ENCODE measurements at regions not wholly inside any gene's neighbourhood (a gene's known extent, or its start where the extent isn't known, plus 50 kb on each side); places are given as distances from the start of the nearest gene placed in this dataset.

DNA sequence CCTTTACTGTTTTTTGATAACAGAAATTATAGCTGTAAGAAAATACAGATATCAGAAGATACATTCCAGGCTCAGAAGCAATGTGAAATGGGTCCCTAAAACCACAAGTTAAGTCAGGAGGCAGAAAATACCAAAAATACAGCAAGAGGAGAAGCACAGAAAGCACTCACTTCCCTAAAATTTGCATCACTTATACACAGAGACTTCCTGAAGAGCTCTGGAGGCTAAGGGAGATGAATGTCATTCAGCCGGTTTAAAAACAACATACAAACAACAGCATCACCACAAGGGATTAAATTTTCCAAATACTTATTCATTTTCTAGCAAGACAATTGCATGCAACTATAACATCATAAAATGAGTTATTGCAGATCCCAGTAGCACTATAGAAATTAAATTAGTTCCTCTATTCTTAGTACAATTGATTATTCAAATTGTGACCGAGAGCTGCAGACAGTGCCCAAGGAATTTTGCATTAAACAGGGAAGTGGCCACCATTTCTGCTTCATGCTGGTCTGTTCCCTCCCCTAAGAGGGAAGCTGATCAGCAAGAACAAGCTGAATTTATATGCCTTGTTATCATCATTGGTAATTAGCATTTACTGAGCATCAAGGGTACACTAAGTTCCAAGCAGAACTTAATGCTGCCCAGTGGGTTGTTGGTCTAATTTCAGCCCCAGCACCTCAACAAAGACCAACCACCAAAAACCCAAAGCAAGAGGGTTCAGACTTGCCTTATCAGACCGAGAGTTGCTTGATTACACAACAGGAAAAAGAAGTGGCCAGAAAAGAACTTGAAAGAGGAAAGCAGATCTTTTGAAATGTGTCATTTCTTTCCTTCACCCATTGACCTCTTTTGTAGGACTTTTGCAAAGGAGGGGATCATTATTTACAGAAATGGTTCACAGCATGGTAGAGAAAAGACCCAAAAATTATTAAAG is 140.7 kb downstream of the KCTD12 start:
- peak; percentile 32 for DNase-seq

DNA sequence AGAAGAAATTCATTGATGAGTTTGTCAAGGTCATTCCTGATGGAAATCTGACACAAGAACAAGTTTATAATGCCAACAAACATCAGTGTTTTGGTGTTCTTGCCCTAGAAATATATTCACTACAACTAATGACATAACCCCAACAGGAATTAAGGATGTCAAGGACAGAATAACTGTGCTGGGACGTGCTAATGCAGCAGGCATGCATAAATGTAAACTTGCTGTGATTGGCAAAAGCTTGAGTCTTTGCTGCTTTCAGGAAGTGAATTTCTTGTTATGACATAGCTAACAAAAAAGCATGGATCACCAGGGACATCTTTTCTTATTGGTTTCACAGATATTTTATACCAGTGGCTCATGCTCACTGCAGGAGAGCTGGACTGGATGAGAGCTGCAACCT is 144.6 kb downstream of the KCTD12 start:
- DNase-seq, result no peak

DNA sequence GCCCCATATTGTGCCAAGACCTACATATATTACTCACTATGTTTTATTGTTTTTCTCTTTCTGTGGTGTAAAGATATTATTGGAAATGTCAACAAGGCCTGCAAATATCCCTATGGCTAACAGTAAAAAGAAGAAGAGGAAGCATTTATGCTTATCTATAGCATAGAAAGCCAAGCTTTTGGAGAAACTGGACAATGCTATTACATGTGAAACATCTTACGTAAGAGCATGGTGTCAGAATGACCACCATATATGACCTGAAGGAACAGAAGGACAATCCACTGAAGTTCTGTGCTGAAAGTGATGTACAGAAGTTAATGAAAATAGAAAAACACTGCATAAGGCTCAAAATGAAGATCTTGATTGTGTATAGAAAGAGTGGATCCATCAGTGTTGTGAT is 145.2 kb downstream of the KCTD12 start:
- DNase-seq, result no peak

DNA sequence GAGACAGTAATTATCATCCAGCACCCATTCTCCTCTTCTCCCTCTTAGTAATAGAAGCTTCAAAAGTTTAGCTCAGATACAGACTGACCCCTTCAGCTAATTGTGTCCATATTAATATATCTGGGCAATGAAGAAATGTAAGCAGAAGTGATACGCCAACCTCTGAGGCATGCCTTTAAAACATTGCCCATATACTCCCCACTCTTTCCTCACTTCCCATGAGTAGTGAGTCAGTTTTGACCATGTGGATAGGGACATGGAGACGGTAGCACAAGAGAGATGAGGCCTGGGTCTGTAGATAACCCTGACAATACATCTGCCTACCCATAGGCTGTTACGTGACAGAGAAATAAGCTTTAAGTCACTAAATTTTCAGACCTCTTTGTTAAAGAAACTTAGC is 147.6 kb downstream of the KCTD12 start:
- no peak for DNase-seq

DNA sequence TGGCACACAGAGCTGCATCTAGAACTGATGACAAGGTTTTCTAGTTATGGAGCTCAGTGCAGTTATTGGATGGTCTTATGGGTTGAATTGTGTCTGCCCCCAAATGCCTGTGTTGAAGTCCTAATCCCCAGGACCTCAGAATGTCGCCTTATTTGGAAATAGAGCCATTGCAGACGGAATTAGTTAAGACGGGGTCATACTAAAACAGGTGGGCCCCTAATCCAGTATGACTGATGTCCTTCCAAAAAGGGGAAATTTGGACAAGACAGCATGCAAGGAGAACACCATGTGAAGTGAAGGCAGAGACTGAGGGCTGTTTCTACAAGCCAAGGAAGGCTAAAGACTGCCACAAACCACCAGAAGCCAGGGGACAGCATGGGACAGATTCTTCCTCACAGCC is 148.7 kb downstream of the KCTD12 start:
- no peak for DNase-seq

DNA sequence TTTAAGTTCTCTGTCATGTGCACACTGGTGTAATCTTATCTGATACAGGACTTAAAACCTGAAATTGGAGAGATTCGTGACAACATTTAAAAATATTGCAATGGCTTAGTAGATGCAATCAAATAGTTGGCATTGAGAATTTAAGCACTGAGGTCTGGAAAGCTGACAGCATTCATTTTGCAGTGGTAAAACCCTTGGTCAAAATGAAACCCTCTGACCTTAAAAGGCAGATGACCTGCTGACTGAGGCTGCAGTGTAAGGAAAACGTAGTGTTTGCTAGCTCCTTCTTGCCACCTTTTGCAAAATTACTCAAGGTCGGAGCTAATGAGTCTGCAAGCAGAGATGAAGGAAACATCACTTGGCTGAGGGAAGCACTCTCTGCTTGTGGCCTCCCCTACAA is 150.6 kb downstream of the KCTD12 start:
- DNase-seq, result no peak

DNA sequence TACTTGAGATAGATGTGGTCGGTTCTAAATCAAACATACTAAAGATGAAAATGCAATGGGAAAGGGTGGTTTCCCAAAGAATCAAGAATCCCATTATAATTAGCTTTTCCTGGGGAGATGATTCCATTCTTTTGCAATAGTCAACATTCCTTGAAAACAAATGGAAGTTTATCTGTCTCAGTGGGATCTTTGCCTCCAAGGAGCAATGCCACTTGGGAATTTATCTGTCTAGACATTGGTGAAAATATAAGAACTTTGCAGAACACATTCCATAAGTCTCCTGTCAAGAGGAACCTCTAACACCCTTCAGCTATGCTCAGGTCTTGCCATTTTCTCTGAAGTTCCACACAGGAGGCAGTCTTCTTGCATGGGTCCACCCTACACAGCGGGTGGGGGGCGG is 152.5 kb downstream of the KCTD12 start:
- no peak for DNase-seq

DNA sequence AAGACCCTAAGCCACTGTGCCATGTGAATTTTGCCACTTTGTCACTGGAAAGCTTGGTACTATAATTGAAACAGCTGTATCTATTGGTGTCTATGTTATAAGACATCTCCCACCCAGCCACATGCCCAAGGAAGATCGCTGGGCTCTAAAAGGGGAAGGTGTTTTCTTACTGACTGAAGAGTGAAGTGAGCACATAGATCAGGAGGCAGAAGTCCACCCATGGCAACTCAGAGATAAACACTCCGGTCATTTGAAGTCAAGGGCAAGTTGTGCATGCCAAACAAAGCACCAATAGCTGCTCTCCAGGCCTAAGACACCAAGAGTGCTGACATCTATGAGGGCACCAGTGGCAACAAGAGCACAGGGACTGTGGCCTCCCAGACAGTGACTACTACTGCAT is 153.8 kb downstream of the KCTD12 start:
- no peak for DNase-seq

DNA sequence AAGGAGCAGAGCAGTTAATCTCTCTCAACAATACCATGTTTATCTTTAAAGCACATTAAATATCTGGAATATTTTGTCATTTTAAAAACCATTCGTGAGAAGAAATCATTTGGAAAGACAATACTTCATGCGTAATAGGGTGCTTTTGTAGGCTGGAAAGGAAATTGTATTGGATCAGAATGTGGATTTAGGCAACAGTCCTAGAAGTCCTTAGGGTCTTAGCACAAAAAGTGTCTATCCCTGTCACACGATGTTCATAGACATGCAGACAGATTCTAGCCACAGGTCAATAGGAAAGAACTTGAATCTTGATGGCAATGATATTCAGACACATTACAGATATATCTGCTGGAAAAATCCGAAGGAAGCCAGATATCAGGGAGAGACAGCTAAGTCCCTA is 156.0 kb downstream of the KCTD12 start:
- DNase-seq, result no peak

DNA sequence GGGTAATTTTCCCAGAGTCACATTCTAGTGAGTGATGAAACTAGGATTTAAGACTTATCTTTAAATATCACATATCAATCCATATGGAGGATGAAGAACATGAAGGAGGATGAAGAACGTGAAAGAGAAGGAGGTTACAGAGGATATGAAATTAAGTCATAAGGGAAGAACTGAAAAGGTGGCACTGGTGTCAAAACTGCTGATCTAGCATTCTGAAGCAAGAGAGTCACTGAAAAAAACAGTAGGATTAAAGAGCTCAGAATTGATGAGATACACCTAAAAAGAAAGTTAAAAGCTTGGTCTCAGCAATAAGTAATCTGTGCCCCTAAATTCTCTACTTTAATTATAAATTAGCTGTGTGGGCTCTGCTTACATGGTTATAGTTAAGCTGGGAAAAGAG is 156.5 kb downstream of the KCTD12 start:
- no peak for DNase-seq

DNA sequence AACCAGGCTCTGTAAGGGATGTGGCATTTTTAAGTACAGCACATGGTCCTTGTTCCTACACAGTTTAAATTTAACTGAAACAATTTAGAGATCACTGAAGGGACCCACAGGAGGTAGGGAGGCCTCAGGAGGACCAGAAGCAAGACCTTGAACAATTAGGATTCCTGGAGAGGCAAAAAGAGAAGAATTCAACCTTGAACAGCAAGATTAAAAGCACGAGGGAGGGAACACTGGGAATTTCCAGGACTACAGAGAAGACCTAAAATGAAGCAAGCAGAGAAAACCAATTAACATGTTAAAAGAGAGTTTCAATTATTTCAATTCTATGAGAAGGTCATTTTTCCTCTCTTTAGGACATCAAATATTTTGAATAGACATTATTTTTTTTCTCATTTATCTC is 160.3 kb downstream of the KCTD12 start:
- no peak for DNase-seq

DNA sequence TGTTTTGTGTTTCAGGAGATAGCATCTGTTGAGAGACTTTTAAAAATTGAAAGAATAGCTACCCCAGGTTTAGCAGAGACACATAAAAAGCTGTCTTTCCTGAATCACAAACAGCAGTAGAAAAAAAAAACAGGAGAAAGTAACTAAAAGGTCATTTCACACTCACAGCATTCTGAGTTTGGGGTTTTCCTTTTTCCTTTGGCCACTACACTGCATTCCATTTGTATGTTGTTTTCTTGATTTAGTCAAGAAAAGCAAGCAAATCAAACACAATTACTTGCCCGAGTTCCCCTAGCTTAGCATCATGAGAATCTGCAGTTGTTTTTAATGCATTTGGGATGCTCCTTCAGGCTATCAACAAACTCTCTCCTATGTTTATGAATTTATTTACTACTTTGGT is 161.0 kb downstream of the KCTD12 start:
- no peak for DNase-seq

DNA sequence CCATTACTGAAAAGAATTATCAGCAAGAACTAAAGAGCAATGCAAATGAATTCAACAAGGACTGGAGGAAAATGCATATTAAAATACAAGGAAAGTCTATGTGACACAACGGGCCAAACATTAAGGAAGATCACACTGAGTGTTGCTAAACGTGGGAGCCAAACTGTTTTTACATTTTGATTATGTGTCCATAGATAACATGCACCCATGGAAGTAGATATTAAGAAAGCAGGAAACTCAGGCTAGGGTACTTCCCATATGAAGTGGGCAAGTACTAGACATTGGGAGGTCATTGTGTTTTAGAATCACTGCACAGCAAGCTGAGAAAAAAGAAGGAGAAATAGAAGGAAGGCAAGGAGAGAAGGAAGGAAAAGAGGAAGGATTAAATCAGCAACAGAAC is 161.8 kb downstream of the KCTD12 start:
- no peak for DNase-seq

DNA sequence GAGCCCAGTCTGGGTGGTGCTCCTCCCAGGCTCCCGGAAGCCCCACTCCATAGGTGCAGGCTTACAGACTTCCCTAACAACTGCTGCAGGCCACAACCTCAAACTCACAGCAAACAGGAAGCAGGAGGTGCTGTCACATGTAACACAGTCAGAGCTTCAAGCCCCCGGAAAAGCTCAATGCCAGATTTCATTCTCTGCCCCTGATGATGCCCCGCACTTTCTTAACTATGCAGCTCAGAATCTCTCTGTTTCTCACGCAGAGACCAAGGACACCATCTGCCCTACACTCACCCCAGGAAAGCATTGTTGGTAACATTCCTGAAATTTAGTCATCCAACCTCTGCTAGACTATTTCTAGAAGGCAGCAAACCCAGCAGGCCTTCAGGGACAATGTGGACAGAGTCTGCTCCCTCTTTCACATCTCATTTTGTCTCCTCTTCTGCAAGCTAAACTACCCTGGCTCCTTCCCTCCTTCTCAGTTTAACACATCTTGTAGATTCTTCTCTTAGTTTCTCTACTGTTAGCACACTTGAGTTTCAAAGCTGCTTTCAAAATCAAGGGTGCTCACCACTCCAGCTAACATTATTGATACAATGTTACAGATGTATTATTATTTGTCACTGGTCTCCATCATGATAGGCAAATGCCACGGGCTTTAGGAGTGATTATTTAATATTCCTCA is 162.5 kb downstream of the KCTD12 start:
- no peak for DNase-seq

DNA sequence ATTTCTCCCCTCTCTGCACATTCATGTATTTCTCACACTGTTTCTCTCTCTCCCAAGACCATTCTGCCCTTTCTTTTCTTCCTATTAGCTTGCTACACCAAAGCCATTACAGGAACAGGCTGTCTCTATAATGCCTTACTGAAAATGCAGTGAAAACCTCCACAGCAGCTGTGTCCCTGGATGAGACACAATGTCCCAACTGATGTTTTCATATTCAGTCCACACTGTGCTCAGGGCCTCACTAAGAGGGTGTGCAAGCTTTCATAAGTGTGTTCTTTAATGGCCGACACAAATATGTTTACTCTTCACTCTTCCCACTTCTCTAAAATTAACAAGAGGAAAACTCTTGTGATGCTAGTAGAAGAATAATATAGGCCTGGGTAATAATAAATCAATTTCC is 163.4 kb downstream of the KCTD12 start:
- no peak for DNase-seq

DNA sequence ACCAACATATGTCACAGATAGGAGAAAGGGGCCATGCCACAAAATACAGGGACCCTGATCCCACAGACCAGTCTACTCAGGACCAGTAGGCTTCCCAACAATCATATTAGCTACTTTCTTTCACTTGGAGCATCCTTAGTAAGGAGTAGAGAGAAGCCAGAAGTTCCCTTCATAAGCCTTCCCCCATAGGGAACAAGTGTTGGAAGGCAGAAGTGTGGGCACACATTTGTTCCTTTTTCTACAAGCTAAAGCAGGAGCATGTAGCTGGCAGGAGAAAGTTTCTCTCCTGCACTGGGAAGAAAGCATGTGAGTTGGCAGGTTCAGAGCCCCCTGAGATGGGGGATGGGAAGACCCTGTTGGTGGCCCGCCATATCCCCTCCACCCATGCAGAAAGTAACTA is 165.4 kb downstream of the KCTD12 start:
- no peak for DNase-seq

DNA sequence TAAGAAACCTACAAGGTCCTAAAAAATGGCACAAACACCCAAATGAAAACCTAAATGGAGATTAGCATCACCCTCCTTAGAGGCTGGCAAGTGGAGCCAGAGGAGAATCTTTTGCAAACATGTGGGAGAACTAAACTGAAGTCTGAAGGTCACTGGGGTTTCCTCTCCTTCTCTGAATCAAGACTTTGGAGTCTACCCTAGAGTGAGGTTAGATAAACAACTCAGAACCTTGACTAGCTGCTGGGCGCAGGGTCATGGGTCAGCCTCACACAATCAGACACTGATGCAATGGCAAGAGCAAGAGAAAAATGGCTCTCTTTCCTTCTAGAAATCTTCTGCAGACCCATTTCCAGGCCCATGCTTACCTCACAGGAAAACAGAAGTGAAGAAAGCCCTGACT is 165.8 kb downstream of the KCTD12 start:
- no peak for DNase-seq

DNA sequence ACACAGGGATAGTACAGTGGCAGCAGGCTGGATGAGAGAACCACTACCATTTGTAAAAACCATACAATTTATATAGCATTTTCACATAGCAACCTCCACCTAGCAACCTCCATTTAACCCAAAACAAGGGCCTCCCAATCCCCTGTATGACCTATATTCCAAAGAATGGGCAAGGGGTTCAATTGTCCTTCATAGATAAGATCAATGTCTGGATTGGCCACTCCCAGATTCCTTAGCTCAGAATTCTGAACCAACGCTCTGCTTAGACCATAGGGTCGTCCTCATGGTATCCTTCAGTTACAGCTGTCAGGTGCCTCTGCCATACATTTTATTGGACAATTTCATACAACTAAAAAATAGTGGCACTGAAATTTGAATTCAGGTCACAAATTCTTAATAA is 166.2 kb downstream of the KCTD12 start:
- no peak for DNase-seq

DNA sequence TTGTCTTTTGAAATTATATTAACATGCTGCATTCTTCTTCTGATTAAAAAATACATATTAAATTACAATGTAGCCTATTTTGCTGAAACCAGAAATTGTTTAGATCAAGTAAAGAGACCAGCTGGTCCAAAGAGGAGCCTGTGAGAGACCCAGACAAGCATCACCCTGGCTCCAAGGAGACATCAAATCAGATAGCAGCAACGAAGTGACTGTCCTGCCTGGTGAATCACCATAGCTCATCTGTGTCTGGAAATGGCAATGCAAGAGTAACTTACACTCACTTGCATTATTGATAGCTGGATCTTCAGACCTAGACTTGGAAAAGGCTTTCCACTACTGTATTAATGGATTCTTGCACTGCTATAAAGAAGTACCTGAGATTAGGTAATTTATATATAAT is 169.1 kb downstream of the KCTD12 start:
- no peak for DNase-seq

DNA sequence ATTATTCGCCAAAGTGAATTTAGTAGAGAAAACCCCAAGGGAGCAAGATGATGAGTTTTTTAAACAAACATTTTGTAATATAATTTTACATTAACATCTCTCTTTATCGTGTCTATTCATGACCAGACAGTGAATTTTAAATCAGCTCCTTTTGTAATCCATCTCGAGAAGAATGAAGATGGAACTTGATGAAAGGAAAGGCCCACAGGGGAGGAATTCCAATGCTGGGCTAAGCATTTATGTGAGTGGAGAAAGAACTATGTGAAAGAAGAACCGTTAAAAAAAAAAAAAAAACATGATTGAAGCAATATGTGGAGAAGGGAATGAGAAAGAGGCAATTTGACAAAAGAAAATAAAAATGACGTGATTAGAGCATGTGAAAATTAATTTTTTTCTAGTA is 170.6 kb downstream of the KCTD12 start:
- DNase-seq, result no peak

DNA sequence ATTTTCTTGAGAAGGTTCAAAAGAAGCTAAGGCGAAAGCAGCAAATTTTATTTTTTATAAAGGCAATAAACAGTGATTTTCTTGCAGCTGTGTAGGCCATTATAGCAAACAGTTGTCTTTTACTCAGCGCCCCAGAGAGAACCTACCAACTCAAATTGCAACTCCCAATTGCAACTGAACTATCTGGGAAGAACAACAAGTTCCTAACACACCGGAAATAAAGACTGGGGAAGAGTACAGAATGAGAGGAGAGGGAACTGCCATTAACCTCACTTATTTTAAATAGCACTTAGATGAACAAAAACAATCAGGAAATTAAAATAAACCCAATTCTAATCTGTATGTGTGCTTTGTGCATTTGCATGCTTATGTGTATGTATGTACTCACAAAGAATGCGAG is 171.1 kb downstream of the KCTD12 start:
- no peak for DNase-seq

DNA sequence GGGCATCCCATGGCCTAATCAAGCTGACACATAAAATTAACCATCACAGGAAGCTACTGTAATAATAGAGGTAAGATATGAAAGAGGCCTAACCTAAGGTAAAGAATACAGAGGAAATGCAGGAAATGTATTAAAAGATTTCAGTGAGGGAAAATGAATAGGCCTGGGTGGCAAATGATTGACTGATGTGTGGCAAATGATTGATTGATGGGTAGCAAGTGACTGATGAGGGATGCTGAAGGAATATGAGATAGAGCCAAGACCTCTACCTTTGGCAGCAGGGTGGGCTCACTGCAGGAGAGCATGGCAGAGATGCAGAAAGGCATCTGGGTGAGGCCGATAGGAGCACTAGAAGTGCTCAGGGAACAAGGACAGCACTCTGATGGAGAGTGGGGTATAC is 172.9 kb downstream of the KCTD12 start:
- no peak for DNase-seq

DNA sequence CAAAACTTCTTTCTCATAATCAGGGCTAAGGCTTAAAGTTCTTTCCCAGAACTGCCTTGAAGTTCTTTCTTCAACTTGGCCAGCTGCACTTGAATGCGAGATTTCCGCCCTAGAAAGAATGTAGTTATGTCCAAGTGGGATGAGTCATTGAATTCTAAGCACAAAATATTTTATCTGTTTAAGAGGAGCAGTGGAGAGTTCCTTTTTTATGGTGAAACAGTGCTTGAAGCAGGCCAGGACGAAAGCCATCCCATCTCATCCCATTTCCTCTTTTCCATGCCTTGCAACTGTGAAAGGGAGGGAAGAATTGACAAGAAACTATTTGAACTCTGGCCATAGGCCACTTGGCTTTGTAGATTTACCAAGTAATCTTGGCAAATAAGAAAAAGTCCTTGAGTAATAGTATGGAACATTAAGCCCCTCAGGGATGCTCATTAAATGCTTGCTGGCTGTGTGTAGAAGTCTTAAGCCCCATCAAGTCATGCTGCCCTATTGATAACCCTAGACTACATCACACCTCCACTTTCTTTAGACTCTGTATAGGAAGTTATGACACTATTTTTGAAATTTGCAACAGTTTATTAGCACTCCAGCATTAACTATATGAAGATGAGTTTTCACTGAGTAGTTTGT is 174.5 kb downstream of the KCTD12 start:
- no peak for DNase-seq

DNA sequence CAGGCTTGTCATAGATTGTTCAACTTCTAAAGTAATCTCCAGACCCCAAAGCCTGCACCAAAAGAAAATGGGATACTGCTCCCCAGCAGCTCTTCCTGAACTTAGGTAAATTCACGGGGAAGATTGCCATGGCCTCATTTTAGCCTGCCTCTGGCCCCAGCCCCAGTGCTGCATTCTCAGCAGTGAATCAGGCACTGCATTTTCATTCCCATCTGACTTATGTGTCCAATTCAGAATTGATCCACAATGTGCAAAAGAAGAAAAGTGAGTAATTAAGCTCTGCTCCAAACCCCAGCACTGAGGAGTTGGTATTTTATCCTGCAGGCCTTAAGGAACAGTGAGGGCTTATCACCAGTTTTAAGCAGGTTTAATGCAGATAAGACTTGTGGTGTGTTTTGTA is 176.4 kb downstream of the KCTD12 start:
- DNase-seq, result no peak

Measured in activated CD4-positive, alpha-beta T cell treated with anti-CD3 and anti-CD28 coated beads, Interleukin-10, Interleukin-2, amounts not matched to agents 100 ng/mL and 50 ng/mL, durations not matched to agents 16 hours and 8 hours (primary cell).